ENCODE measurements at regions not wholly inside any gene's neighbourhood (a gene's known extent, or its start where the extent isn't known, plus 50 kb on each side); places are given as distances from the start of the nearest gene placed in this dataset.

DNA sequence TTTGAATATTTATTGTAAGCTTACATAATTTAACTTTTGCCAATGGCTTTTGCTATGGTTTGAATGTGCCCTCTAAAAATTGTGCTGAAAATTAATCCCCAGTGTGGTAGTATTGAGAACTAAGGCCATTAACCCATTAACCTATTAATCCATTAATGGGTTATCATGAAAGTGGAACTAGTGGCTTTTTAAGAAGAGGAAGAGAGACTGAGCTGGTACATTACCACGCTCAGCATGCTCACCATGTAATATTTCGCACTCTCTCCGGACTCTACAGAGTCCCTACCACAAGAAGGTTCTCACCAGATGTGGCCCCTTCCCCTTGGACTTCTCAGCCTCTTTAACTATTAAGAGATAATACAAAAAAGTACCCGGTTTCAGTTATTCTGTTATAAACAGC lies 164.4 kb upstream of the ZRANB2 start:
- no peaks in the 10 kb centered on the region for H3K79me2 ChIP-seq (ENCODE audit: control insufficient read depth, insufficient read depth, low read length)
- H4K20me1 ChIP-seq (replicated peaks; ENCODE audit: control insufficient read depth, insufficient read depth, low read length), result no peaks in the 10 kb centered on the region
- no peak overlapping the region for H3K9ac ChIP-seq (ENCODE audit: insufficient read depth in 1 of 2, low read depth in 2 of 2, low read length in 2 of 2)
- no peak for FAIRE-seq
- CTCF ChIA-PET (ENCODE audit: low intra/inter-chr PET ratio), result no interaction called here
- no peak overlapping the region for H3K4me3 ChIP-seq
- no peaks in the 10 kb centered on the region for H3K36me3 ChIP-seq (ENCODE audit: control insufficient read depth, insufficient read depth, low read length)
- no peak overlapping the region for H2AFZ ChIP-seq (ENCODE audit: low read depth, low read length)
- no TSS peak for BruUV-seq (replicated peaks)
- 0% methylated on average over 4 of the region's 4 CpGs for WGBS (ENCODE audit: insufficient coverage, low coverage, missing lambda C conversion rate)
- no peak overlapping the region for H3K4me2 ChIP-seq (ENCODE audit: insufficient read depth, low read length)
- no peaks in the 10 kb centered on the region for H3K4me1 ChIP-seq (replicated peaks in 1 of 2; ENCODE audit: control insufficient read depth in 2 of 2, insufficient read depth in 2 of 2, low read length in 2 of 2)
- H3K9me3 ChIP-seq (replicated peaks; ENCODE audit: control insufficient read depth, insufficient read depth, low read depth, low read length), result no peaks in the 10 kb centered on the region
- DNase-seq (ENCODE audit: extremely low read depth in 1 of 4, low spot score in 3 of 4), result no peak
- no peak overlapping the region for H3K27ac ChIP-seq (ENCODE audit: extremely low read depth, low read depth, low read length)
- intact Hi-C loops (cut with micrococcal nuclease) (no loop called here), in situ Hi-C loops (cut with MboI) (no loop called here)
- H3K27me3 ChIP-seq (ENCODE audit: control insufficient read depth in 2 of 2, insufficient read depth in 2 of 2, low read length in 2 of 2), result no peaks in the 10 kb centered on the region
- no peak for ATAC-seq
- POLR2A ChIA-PET, result no interaction called here
- no peaks in the 10 kb centered on the region for H3K9me1 ChIP-seq (ENCODE audit: control insufficient read depth, insufficient read depth, low read length)
- no peak for TF ChIP-seq ZNF609 (CRISPR knock-in tag; IDR thresholded peaks at IDR 0.05; ENCODE audit: borderline replicate concordance)
- no peak for TF ChIP-seq SMAD1 (IDR thresholded peaks at IDR 0.05; ENCODE audit: low read depth, low read length, partially characterized antibody)
- no peak for TF ChIP-seq HOXB6 (CRISPR knock-in tag; IDR thresholded peaks at IDR 0.05; ENCODE audit: borderline replicate concordance)
- TF ChIP-seq, protein P1, sequence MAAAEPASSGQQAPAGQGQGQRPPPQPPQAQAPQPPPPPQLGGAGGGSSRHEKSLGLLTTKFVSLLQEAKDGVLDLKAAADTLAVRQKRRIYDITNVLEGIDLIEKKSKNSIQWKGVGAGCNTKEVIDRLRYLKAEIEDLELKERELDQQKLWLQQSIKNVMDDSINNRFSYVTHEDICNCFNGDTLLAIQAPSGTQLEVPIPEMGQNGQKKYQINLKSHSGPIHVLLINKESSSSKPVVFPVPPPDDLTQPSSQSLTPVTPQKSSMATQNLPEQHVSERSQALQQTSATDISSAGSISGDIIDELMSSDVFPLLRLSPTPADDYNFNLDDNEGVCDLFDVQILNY (CRISPR knock-in tag; IDR thresholded peaks at IDR 0.05), result no peak
- no peak for TF ChIP-seq GTF2F1 (IDR thresholded peaks at IDR 0.05; ENCODE audit: low read depth, low read length)
- TF ChIP-seq POLR2AphosphoS2 (IDR thresholded peaks at IDR 0.05; ENCODE audit: low read length), result no peak
- no peak for TF ChIP-seq EZH2 (IDR thresholded peaks at IDR 0.05; ENCODE audit: borderline replicate concordance, low read depth, low read length)
- no peak for TF ChIP-seq NFATC3 (IDR thresholded peaks at IDR 0.05)
- no peak for TF ChIP-seq TCF3 (CRISPR knock-in tag; IDR thresholded peaks at IDR 0.05)
- no peak for TF ChIP-seq ZBTB26 (CRISPR knock-in tag; IDR thresholded peaks at IDR 0.05)
- no peak for TF ChIP-seq ZNF311 (CRISPR knock-in tag; IDR thresholded peaks at IDR 0.05)
- no peak for TF ChIP-seq THAP12 (CRISPR knock-in tag; IDR thresholded peaks at IDR 0.05)
